ENCODE measurements at regions not wholly inside any gene's neighbourhood (a gene's known extent, or its start where the extent isn't known, plus 50 kb on each side); places are given as distances from the start of the nearest gene placed in this dataset.

GRCh38 chr11:101341578-101341977 lies 212.0 kb upstream of the PGR start (continued):
- TF ChIP-seq USF2 (IDR thresholded peaks at IDR 0.05; ENCODE audit: low read depth, low read length) = no peak
- no peak for TF ChIP-seq USF2 (CRISPR knock-in tag; IDR thresholded peaks at IDR 0.05; ENCODE audit: borderline replicate concordance)
- no peak for TF ChIP-seq ZNF709 (CRISPR knock-in tag; IDR thresholded peaks at IDR 0.05)
- TF ChIP-seq ZNF343 (CRISPR knock-in tag; IDR thresholded peaks at IDR 0.05) = no peak

- FAIRE-seq (no peak), ATAC-seq (no peak), DNase-seq (ENCODE audit: low spot score) (no peak)
- Histone ChIP-seq H2AFZ (ENCODE audit: low read length) (no peak overlapping the region), H3K27ac (ENCODE audit: extremely low read length, insufficient read depth, low read length) (no peak overlapping the region), H3K4me2 (ENCODE audit: low read depth, low read length) (no peak overlapping the region), H3K9me3 (ENCODE audit: low read length) (no peaks in the 10 kb centered on the region), H3K4me3 (replicated peaks in 1 of 3; ENCODE audit: insufficient read depth in 1 of 3, low read depth in 2 of 3, low read length in 3 of 3) (no peak overlapping the region), H3K4me1 (ENCODE audit: insufficient read depth, low read length) (no peaks in the 10 kb centered on the region), H4K20me1 (ENCODE audit: insufficient read depth, low read length) (no peaks in the 10 kb centered on the region), H3K36me3 (replicated peaks in 1 of 2; ENCODE audit: control insufficient read depth in 1 of 2, insufficient read depth in 2 of 2, low read length in 2 of 2) (no peaks in the 10 kb centered on the region), H3K79me2 (ENCODE audit: insufficient read depth, low read length) (no peaks in the 10 kb centered on the region), H3K27me3 (ENCODE audit: control insufficient read depth in 1 of 2, insufficient read depth in 2 of 2, low read length in 2 of 2) (no peaks in the 10 kb centered on the region), H3K9ac (ENCODE audit: insufficient read depth, low read depth, low read length) (no peak overlapping the region)
- POLR2A ChIA-PET = no interaction called here
- in situ Hi-C loops (cut with HindIII; ENCODE audit: extremely low pct_ligation_motif_present, low pct_unique_long_range_greater_than_20kb) (no loop called here), intact Hi-C loops (cut with micrococcal nuclease; ENCODE audit: unreplicated experiment) (no loop called here)
- WGBS (ENCODE audit: low lambda C conversion rate) = 0% methylated on average over 4 of the region's 4 CpGs
- TF ChIP-seq ZNF605 (CRISPR knock-in tag; IDR thresholded peaks at IDR 0.05) (no peak), ZBTB14 (CRISPR knock-in tag; IDR thresholded peaks at IDR 0.05) (no peak), NFYB (CRISPR knock-in tag; IDR thresholded peaks at IDR 0.05) (no peak), GZF1 (CRISPR knock-in tag; IDR thresholded peaks at IDR 0.05) (no peak), REST (IDR thresholded peaks at IDR 0.05; ENCODE audit: borderline replicate concordance in 1 of 2, low read depth in 1 of 2, low read length in 2 of 2) (no peak)
- BruUV-seq (replicated peaks) = no TSS peak
- CTCF ChIA-PET (ENCODE audit: low intra/inter-chr PET ratio, low total read pairs) = no interaction called here
These were observed 207.2 kb upstream of the PGR start for GRCh38 chr11:101336858-101337257.

Data from HepG2 (cell line).